GM19468 (cell line): ENCODE measurements at regions not wholly inside any gene's neighbourhood (a gene's known extent, or its start where the extent isn't known, plus 50 kb on each side); places are given as distances from the start of the nearest gene placed in this dataset.
"Not testable (repeated sequence)": the region's sequence is repeated elsewhere in the genome, so short reads cannot be mapped to it uniquely, and the experiment has no call there.

Experiments used
- ATAC-seq: cut with Tn5 transposase; IDR thresholded peaks from one replicate; pipeline ENCODE4 v1.9.1; 2021; ENCODE audit warnings: mild to moderate bottlenecking, moderate library complexity, moderate number of reproducible peaks; ENCODE audit not compliant: unreplicated experiment; ENCODE audit errors: extremely low read depth

DNA sequence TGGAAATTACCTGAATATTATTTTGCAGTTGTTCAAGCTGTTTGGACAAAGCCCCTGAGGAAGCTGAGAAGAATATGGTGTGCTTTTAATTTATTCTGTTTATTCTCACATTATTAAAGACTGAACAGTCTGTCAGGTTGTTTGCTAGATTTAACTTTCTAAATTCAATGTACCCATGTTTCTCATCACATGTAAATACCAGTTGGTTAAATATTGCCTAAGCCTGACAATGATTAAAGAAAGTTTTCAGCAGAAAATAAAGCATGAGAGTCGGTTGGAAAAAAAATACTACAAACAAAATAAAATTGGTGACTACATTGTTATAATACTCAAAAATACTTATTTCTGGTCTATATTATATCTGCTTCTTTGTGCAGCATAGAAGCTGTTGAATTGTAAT is 1974.7 kb downstream of the ARAP2 start:
- ATAC-seq, result no peak

DNA sequence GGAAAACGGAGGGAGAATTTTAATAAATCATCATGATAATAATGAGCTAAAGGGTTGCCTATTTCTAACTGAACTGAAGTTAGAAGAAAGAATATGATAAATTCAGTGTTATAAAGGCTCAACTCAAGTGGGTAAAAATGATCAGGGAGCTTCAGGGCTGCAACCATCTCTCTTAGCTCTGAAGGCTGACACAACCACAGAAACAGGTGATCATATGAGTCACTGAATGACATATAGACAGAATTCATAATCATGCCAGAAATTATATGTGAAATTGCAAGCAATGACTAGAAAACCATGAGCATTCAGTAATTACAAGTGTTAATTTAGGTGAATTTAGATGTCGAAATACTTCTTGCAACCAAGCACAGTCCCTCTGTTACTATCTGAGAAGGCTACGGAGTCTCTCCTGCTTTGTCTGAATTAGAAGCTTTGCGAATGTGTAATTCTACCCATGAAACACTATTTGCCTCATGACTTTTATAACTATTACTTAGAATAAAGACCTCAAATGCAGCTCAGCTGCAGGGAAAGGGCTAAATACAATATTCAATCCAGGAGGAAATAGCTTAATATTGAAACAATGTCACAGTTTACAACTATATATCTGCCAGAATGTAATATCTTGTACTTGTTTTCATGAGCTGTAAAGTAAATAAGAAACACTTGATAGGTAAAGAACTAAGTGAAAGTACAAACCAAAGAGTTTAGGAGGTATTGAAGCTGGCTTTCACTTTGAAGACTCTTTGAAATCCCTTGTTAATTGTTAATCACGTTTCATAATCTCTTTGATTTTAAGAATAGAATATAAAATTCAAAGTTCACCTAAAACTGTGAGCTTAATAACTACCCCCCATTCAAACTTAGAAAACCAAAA is 1972.6 kb downstream of the ARAP2 start:
- ATAC-seq, result no peak

DNA sequence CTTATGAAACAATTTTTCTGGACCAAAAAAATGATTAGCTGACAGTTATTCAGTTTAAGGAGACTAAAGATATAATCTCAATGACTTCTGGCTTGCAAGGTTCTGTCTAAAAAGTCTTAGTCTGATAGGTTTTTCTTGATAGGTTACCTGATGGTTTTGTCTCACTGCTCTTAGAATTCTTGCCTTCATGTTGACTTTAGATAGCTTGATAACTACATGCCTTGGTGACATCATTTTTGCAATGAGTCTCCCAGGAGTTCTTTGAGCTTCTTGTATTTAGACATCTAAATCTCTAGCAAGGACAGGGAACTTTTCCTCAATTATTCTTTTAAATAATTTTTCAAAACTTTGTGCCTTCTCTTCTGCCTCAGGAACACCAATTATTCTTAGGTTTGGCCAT is 1965.3 kb downstream of the ARAP2 start:
- no peak for ATAC-seq

DNA sequence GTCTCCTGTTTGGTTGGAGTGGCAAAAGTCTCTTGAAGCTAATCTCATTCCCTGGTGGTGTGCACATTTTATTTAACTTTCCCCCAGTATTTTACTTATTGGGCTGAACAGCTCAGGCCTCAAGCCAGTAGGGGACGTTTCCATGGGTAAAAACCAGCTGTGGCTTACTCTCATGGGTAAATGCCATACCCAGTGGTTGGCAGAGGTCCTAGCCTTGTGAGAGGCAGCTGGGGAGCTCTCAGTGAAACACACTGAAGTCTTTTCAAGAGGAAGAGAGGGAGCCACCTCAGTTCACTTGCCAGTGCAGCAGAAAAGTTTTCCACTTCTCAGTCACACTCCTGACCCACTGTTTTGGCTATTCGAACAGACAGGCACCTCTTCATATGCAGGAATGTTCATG is 1964.2 kb downstream of the ARAP2 start:
- ATAC-seq, result no peak

DNA sequence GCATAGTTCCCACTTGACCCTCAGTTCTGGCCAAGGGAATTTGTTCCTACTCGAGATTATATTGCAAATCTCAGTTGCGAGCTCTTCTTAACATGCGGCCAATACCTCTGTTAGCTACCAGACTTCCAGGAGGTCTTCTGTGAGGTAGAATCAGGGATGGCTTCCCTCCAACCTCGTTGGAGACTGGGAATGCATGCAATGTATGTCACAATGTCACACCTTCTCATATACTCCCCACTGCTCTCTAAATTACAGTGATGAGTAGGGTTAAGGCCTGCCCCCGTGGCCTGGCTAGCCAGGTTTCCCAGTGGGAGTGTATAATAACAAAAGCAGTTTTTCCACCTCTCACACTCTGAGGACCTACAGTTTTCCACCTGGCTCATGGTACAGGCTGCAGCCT is 1962.5 kb downstream of the ARAP2 start:
- ATAC-seq, result no peak

DNA sequence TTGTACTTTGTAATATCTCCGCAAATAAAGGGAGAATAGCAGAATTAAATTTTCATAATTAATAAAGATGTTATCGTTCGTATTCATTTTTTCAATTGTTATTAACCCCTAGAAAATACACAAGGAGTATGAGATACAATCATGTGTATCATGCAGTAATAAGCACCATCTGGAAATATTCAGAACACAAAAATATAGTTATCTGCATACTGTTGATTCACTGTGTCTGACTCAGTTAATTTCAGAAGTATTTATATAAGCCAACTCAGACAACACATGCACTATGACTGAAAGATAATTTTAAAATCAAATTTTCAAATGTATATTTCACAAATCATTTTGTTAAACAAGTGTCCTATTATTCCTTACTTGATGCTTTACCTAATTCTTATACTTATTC is 1954.8 kb downstream of the ARAP2 start:
- ATAC-seq, result no peak

DNA sequence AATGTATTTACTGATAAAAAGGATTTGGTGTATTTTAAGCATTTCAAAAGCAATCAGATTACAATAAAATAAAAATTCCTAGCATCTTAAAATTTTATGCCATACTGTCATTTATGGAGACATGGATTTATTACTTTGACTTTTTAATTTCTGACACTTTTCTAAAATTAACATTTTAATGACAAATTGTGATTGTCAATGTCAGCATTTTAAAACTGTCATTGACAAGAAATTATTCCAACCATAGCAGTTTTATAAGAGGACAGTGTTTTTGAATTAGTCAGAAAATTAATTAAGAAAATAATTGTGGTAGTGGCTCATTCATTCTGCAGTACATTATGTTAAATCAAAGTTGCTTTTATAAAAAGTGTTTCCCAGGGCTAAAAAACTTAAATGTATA is 1954.4 kb downstream of the ARAP2 start:
- no peak for ATAC-seq

DNA sequence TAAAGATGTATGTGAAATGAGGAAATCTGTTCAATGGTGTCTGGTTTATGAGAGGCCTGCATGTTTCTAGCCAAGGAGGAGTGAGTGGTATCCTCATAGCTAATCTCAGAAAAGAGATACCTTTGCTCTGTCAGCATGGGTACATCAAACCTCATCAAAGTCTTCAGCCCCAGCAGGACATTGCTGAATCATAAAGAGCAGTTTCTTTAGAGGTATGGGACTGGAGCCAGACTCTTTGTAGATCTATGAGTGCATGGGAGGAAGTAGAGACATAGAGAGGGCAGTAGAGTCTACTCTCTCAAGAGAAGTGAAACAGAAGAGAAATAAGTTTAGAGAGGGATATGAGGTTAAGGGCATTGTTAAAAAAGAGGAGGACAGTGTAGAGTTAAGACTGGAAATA is 1950.9 kb downstream of the ARAP2 start:
- no peak for ATAC-seq

DNA sequence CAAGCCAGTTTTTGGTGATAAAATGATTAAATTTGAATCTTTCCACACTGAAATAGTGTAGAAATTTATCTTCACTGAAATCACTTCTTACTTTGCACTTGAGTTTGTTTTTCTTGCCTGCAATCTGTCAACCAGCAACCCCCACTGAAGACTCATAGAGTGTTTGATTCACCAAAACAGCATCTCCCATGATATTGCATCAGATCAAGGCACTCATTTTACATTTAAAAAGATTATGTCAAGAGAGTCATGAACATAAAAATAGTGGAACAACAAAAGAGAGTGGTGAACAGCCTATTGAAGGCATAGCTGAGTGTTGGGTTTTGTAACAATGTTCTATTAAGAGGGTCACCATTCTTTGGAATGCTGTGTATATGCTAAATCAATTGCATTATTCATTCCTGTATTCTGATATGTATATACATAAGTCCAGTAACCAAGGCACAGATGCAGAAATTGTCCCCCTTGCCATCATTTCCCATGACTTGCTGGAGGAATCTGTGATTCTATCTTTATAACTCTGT is 1934.9 kb downstream of the ARAP2 start:
- ATAC-seq, result no peak

DNA sequence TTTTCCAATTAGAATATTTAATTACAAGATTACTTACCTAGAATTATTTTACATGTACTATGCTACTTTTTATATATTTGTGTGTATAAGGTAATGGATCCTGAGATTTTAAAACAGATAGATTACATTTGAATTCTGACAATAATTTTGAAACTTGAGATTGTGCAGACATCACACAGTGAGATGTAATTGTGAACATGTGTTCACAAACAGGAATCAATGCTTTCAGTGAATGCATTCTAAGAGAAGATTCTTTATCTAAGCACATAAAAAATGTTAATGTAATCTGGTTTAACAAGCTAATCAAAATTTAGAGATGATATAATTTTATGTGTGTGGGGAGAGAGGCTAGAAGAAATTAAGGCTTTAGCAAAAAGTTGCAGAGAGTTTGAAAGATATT is 1925.5 kb downstream of the ARAP2 start:
- no peak for ATAC-seq

DNA sequence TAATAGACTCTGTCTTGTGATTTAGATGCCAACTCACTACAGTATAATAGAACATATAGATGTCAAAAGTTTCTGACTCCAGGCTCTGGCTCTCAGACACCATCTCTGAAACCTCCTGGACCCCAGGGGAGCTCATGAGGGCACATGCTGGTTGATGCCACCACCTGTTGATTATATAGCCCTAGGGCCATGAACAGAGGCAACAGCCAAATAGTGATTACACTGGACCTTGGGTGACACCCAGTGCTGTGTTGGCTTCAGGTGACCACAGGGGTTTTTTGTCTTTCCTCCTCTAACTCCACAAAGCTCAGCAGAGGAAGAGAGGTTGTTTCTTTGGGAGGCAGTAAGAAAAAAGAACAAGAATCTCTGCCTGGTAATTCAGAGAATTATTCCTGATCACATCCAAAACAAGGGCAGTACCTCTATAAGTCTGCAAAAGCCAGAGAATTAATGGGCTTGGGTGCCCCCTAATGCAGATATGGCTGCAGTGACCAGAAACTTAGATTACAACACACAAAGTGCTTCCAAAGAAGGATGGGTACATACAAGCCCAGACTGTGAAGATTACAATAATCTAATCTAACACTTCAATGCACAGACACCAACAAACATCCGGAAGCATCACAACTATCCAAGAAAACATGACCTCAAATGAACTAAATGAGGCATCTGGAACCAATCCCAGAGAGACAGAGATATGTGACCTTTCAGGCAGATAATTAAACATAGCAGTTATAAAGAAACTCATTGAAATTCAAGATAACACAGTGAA is 1920.6 kb downstream of the ARAP2 start:
- no peak for ATAC-seq

DNA sequence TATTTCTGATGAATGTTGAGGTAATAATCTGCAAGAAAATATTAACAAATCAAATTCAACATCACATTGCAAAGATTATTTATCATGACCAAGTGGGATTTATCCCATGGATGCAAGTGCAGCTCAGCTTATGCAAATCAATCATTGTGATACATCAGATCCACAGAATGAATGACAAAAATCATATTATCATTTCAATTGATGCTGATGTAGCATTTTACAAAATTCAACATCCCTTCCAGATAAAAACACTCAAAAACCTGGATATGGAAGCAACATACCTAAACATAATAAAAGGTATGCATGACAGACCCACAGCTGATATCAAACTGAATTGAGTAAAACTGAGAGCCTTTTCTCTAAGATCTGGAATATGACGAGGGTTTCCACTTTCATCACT is 1915.4 kb downstream of the ARAP2 start:
- no peak for ATAC-seq

DNA sequence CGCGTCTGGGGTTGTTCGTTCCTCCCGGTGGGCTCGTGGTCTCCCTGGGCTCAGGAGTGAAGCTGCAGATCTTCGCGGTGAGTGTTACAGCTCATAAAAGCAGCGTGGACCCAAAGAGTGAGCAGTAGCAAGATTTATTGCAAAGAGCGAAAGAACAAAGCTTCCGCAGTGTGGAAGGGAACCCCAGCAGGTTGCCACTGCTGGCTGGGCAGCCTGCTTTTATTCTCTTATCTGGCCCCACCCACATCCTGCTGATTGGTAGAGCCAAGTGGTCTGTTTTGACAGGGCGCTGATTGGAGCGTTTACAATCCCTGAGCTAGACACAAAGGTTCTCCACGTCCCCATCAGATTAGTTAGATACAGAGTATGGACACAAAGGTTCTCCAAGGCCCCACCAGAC is 1909.2 kb downstream of the ARAP2 start:
- ATAC-seq, result not testable (repeated sequence)

DNA sequence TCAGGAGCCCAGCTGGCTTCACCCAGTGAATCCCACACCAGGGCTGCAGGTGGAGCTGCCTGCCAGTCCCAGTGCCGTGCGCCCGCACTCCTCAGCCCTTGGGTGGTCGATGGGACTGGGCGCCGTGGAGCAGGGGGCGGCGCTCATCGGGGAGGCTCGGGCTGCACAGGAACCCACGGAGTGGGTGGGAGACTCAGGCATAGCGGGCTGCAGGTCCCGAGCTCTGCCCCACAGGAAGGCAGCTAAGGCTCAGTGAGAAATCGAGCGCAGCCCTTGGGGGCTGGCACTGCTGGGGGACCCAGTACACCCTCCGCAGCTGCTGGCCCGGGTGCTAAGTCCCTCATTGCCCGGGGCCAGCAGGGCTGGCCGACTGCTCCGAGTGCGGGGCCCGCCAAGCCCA is 1908.8 kb downstream of the ARAP2 start:
- not testable (repeated sequence) for ATAC-seq

DNA sequence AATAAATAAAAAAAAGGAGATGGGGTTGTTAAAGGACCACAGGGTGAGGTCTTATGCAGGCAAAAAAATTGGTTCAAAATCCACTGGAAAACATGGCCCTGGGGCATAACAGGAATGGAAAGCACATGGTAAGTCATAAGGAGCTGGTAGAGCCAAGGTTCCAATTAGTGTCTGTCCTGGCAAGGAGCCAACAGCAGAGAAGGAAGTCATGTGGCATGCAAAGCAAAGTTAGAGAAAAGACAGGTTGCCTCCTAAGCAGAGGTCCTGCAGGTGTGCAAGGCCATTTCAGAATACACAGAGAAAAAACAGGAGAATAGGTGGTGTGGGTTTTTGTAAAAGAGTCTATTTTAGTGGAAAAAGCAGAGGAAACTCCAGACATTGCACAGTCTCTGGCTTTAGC is 1881.7 kb downstream of the ARAP2 start:
- ATAC-seq, result no peak

DNA sequence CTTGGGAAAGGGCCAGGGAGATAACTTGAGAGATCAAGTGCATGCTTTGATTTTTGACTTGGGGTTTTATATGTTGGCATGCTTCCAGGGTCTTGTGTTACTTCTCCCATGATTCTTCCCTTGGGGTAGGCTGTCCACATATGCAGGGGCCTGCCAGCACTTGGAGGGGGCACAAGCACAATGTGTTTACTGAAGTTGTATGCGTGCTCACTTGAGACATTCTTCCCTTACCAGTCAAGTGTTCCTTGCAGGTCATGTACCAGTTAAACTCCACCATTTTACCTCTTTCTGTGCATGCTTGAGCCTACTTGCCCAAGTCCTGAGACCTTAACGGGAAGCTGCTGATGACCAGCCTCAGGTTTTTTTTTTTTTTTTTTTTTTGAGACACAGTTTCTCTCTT is 1880.5 kb downstream of the ARAP2 start:
- no peak for ATAC-seq

DNA sequence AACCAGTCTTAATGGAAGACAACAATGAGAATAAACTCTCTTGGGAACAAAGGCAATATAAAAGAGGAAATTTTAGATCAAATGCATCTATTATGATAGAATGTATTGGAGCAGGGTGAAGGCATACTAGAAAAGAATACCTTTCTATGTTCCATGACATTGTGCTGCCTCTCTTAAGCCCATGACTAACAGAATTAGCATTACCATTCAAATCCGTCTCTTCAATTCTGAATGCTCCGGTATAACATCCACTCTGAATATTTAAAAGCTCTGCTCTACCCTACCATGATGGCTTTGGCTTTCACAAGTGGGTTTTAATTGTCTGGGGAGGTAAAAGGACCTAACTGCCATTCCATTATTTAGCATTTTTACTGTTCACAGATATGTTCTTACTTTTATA is 1878.4 kb downstream of the ARAP2 start:
- ATAC-seq, result no peak

DNA sequence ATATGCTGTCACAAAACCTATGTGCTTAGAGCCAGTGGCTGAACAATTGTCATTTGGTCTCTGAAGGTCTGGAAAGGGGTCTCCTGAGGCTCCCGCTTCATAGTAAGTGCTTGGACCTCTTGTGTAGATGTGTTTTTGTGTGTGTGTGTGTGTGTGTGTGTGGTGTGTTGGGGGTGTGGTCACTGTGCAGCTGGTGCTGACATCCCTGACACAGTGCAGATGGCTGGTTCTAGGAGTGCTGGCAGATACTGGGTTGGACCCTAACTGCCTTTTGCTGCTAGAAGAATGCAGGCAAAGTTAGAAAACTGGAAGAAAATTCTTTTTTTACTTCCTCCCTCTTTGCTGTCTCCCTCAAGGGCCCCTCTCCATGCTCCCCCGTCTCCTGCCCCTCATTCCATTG is 1872.6 kb downstream of the ARAP2 start:
- ATAC-seq, result no peak

DNA sequence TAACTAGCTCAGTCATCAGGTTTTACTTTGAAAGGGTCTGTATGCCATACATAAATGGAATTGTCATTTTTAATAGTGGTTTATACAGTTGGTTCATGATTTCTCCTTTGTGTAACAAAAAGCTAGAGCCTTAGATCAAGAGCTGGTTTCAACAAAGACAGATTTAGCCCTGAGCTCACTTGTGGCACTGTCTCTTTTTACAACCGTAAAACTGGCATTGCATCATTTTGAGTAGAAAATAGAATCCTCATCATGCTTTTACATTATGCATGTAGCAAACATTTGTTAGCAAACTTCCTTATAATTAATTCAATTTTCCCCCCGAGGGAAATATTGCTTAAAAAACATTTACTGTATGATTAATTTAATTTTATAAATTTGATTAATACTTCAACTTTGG is 1871.5 kb downstream of the ARAP2 start:
- ATAC-seq, result no peak

DNA sequence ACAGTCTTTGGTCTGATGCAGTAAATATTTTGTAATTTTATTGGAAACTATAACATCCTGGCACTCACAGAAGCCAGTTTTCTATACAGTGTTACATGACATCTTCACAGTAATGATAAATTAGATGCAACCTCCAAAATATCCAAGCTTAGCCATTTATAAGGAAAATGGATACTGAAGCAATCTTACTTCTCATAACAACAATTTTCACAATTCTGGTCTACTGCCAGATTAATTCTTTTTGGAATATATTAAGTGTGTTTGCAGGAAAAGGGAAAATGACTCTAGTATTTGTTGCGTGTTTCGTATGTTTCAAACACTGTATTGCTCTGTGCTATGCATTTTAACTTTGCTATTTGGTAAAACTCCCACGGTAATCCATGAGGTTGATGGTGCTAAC is 1870.9 kb downstream of the ARAP2 start:
- no peak for ATAC-seq

DNA sequence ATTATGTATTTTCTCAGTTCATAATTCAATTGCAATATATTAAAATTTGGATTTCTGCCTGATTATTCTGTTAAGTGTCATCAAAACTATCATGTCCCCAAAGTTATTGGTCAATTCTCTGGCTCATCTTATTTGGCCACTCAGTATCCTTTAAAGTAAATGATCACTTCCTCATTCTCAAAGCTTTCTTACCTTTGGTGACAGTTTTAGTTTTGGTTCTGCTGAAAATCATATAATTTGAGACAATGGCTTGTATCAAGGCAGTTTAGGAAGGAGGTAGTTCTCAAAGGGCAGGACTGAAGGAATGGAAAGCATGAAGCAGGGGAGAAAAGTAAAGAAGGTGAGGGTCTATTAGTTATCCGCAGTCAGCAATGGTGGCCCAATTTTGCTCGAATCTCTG is 1832.1 kb downstream of the ARAP2 start:
- no peak for ATAC-seq
